Panc1 (cell line): ENCODE measurements at regions not wholly inside any gene's neighbourhood (a gene's known extent, or its start where the extent isn't known, plus 50 kb on each side); places are given as distances from the start of the nearest gene placed in this dataset.

Source experiments
- ATAC-seq: fragments of 200-7000 bp; cut with Tn5 transposase; 2 replicates; pipeline ENCODE4 v1.9.1; 2020; ENCODE audit warnings: mild to moderate bottlenecking, moderate library complexity
- BruUV-seq: library from RNA; stranded (reverse); fragments of 400-500 nt; replicated peaks from 2 replicates; lab custom pipeline; 2021; lab: Mats Ljungman, UMichigan
- CTCF ChIA-PET: fragments of 300-600 bp; sonication (Branson Sonifier 250); formaldehyde crosslinking; loops from one replicate; lab custom pipeline; 2022; ENCODE audit warnings: antibody characterized with exemption; lab: Charles Lee
- POLR2A ChIA-PET: fragments of 300-600 bp; sonication (Branson Sonifier 250); formaldehyde crosslinking; loops from one replicate; lab custom pipeline; 2022; ENCODE audit warnings: antibody characterized with exemption; lab: Charles Lee
- DNase-seq: peaks from one replicate; pipeline ENCODE4 v3.0.0-alpha.2; 2010; ENCODE audit warnings: low read depth, low spot score
- H3K27ac ChIP-seq: 2 replicates; pipeline ENCODE4 v1.5.1; 2011; ENCODE audit warnings: mild to moderate bottlenecking, low read length, inconsistent platforms
- H3K27me3 ChIP-seq: fragments of 200-500 bp; sonication (Bioruptor generic); 2 replicates; pipeline ENCODE4 v1.6.0; 2014; ENCODE audit warnings: low read length, inconsistent platforms; ENCODE audit not compliant: control insufficient read depth, insufficient read depth
- H3K36me3 ChIP-seq: fragments of 200-500 bp; sonication (Bioruptor generic); 2 replicates; pipeline ENCODE4 v1.5.1; 2014; ENCODE audit warnings: inconsistent platforms, mild to moderate bottlenecking, low read length, moderate library complexity; ENCODE audit not compliant: control insufficient read depth, insufficient read depth
- H3K4me1 ChIP-seq: 2 replicates; pipeline ENCODE4 v1.5.1; 2011; ENCODE audit warnings: inconsistent platforms, mild to moderate bottlenecking, low read length, moderate library complexity; ENCODE audit not compliant: control insufficient read depth, insufficient read depth
- H3K4me3 ChIP-seq, 2 experiments: 2 replicates each; pipeline ENCODE4 v1.5.1; 2011 to 2012; ENCODE audit warnings: low read depth in 2 of 2, low read length in 2 of 2, mild to moderate bottlenecking in 2 of 2, inconsistent platforms in 1 of 2, moderate library complexity in 1 of 2
- H3K9me3 ChIP-seq: fragments of 200-500 bp; sonication (Bioruptor generic); 2 replicates; pipeline ENCODE4 v1.5.1; 2014; ENCODE audit warnings: low read depth, mild to moderate bottlenecking, inconsistent platforms, low read length, moderate library complexity; ENCODE audit not compliant: control insufficient read depth, insufficient read depth
- POLR2AphosphoS5 ChIP-seq: IDR thresholded peaks from 2 replicates; pipeline ENCODE4 v1.6.1; 2012; ENCODE audit warnings: mild to moderate bottlenecking, low read depth, low read length, moderate library complexity
- REST ChIP-seq, 2 experiments: IDR thresholded peaks; 2 replicates each; pipeline ENCODE4 v1.6.1; 2011 to 2012; ENCODE audit warnings: low read depth in 2 of 2, control low read depth in 1 of 2, low read length in 1 of 2, mild to moderate bottlenecking in 1 of 2, moderate library complexity in 1 of 2; ENCODE audit not compliant: insufficient read depth in 1 of 2
- SIN3A ChIP-seq: IDR thresholded peaks from 2 replicates; pipeline ENCODE4 v1.6.1; 2012; ENCODE audit warnings: low read depth, mild to moderate bottlenecking, low read length, moderate library complexity, borderline replicate concordance; ENCODE audit not compliant: insufficient read depth
- TCF7L2 ChIP-seq: IDR thresholded peaks from 2 replicates; pipeline ENCODE4 v1.6.1; 2011; ENCODE audit warnings: mild to moderate bottlenecking, low read depth, low read length, inconsistent platforms
- in situ Hi-C: cut with HindIII; loops from 2 replicates; pipeline ENCODE4 v1.10.0; 2016; ENCODE audit warnings: low sequenced_read_pairs, low pct_unique_long_range_greater_than_20kb
- intact Hi-C: fragments of 100-400 bp; cut with micrococcal nuclease; formaldehyde crosslinking; loops from one replicate; pipeline ENCODE4 v1.10.0; 2022; ENCODE audit not compliant: unreplicated experiment
- TF ChIP-seq, protein P1 (sequence below): fragments of 450-650 bp; IDR thresholded peaks from 2 replicates; pipeline ENCODE4 v1.5.1; 2017; ENCODE audit warnings: mild to moderate bottlenecking

- BruUV-seq = no TSS peak
- TF ChIP-seq POLR2AphosphoS5 (no peak), SIN3A (no peak), REST (IDR thresholded peaks at IDR 0.05; ENCODE audit: insufficient read depth in 1 of 2, low read depth in 2 of 2, low read length in 1 of 2) (no peak), TCF7L2 (no peak)
- TF ChIP-seq, protein P1, sequence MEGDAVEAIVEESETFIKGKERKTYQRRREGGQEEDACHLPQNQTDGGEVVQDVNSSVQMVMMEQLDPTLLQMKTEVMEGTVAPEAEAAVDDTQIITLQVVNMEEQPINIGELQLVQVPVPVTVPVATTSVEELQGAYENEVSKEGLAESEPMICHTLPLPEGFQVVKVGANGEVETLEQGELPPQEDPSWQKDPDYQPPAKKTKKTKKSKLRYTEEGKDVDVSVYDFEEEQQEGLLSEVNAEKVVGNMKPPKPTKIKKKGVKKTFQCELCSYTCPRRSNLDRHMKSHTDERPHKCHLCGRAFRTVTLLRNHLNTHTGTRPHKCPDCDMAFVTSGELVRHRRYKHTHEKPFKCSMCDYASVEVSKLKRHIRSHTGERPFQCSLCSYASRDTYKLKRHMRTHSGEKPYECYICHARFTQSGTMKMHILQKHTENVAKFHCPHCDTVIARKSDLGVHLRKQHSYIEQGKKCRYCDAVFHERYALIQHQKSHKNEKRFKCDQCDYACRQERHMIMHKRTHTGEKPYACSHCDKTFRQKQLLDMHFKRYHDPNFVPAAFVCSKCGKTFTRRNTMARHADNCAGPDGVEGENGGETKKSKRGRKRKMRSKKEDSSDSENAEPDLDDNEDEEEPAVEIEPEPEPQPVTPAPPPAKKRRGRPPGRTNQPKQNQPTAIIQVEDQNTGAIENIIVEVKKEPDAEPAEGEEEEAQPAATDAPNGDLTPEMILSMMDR = no peak
- Histone ChIP-seq H3K4me3 (no peak overlapping the region), H3K9me3 (no peaks in the 10 kb centered on the region), H3K27ac (no peak overlapping the region), H3K36me3 (no peaks in the 10 kb centered on the region), H3K27me3 (peaks cover 5% of the 10 kb centered on the region; the same call in 1 of the 2 replicates), H3K4me1 (no peaks in the 10 kb centered on the region)
- intact Hi-C loops = no loop called here
- ATAC-seq = no peak
- in situ Hi-C loops = no loop called here
- CTCF ChIA-PET = no interaction called here
- POLR2A ChIA-PET = no interaction called here
- no peak for DNase-seq
Measured at GRCh38 chr20:21653628-21654027, 51.8 kb upstream of the PAX1 start.

GRCh38 chr20:21643417-21643816 lies 62.0 kb upstream of the PAX1 start:
- Histone ChIP-seq H3K27me3 (no peaks in the 10 kb centered on the region), H3K4me3 (no peak overlapping the region), H3K9me3 (no peaks in the 10 kb centered on the region), H3K4me1 (no peaks in the 10 kb centered on the region), H3K36me3 (no peaks in the 10 kb centered on the region), H3K27ac (no peak overlapping the region)
- BruUV-seq = no TSS peak
- no peak for DNase-seq
- intact Hi-C loops (no loop called here), in situ Hi-C loops (no loop called here)
- ChIA-PET POLR2A (no interaction called here), CTCF (no interaction called here)
- no peak for ATAC-seq
- TF ChIP-seq TCF7L2 (no peak), REST (IDR thresholded peaks at IDR 0.05; ENCODE audit: insufficient read depth in 1 of 2, low read depth in 2 of 2, low read length in 1 of 2) (no peak), SIN3A (no peak), POLR2AphosphoS5 (no peak)
- TF ChIP-seq, protein P1 = no peak
